ENCODE measurements at regions not wholly inside any gene's neighbourhood (a gene's known extent, or its start where the extent isn't known, plus 50 kb on each side); places are given as distances from the start of the nearest gene placed in this dataset.

DNA sequence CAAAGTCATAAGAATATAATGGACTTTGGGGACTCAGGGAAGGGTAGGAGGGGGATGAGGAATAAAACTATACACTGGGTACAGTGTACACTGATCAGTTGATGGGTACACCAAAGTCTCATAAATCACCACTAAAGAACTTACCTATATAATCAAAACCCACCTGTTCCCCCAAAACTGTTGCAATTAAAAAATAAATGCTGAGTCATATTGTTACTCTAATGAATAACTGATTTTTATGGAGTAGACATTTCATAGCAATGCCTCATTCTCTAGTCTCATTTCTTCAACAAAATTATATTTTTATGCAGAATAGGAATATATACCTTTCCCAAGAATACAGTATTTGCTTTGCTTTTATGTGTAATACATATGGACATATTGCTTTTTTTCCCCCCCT is 181.2 kb downstream of the ST6GAL2 start:
- TF ChIP-seq, protein P1, sequence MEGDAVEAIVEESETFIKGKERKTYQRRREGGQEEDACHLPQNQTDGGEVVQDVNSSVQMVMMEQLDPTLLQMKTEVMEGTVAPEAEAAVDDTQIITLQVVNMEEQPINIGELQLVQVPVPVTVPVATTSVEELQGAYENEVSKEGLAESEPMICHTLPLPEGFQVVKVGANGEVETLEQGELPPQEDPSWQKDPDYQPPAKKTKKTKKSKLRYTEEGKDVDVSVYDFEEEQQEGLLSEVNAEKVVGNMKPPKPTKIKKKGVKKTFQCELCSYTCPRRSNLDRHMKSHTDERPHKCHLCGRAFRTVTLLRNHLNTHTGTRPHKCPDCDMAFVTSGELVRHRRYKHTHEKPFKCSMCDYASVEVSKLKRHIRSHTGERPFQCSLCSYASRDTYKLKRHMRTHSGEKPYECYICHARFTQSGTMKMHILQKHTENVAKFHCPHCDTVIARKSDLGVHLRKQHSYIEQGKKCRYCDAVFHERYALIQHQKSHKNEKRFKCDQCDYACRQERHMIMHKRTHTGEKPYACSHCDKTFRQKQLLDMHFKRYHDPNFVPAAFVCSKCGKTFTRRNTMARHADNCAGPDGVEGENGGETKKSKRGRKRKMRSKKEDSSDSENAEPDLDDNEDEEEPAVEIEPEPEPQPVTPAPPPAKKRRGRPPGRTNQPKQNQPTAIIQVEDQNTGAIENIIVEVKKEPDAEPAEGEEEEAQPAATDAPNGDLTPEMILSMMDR (IDR thresholded peaks at IDR 0.05): no peak
- no peak for TF ChIP-seq POLR2A (IDR thresholded peaks at IDR 0.05)

Data from gastroesophageal sphincter (tissue), 3 donors.